ENCODE measurements at regions not wholly inside any gene's neighbourhood (a gene's known extent, or its start where the extent isn't known, plus 50 kb on each side); places are given as distances from the start of the nearest gene placed in this dataset.
"Not testable (repeated sequence)": the region's sequence is repeated elsewhere in the genome, so short reads cannot be mapped to it uniquely, and the experiment has no call there.

DNA sequence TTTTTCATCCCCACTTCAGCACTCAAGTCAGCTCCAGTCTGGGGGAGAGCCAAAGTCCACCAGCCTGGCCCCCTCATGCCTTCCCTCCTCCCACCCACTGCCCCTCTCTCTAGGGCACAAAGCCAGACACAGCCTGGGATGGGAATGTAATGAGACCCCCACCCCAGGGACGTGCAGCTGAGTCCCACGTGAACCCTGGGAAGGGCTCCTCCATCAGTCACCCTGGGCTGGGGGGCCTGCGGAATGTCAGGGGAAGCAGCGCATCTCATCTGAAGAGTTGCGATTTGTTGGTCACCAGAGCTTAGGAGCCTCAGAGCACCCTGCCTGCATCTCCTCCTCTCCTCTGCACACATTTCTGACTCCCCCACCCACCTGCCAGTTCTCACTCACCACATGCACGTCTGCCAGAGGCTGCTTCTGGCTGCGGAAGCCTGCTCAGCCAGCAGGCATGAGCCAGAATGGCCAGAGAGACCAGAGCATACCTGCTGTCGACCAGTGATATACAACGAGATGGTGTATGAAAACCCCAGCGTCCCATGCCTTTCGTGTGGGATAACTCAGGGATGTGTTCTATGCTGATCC, 167.1 kb upstream of the TOP1 start:
- no peak for DNase-seq

DNA sequence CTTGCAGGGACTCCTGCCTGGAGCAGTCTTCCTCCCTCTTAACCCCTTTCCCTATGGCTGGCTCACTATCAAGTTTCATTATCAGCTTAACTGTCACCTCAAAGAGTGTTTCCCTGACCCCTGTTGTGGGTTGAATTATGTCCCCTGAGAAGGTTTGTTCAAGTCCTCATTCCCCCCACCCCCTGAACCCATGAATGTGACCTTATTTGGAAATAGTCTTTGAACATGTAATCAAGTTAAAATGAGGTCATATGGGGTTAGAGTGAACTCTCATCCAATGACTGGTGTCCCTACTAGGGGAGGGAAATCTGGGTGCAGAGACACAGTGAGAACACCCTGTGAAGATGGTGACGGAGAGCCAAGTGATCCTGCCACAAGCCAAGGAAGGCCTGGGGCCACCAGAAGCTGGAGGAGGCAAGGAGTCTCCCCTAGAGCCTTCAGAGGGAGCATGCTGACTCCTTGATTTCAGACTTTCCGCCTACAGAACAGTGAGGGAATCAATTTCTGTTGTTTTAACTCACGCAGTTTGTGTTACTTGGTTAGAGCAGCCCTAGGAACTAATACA, 165.2 kb upstream of the TOP1 start:
- no peak for DNase-seq

- DNase-seq, result no peak
Measured at GRCh38 chr20:40864470-40864869, 164.2 kb upstream of the TOP1 start.

GRCh38 chr20:40865095-40865494, 163.5 kb upstream of the TOP1 start:
- DNase-seq, result no peak

GRCh38 chr20:40866056-40866455, 162.6 kb upstream of the TOP1 start:
- no peak for DNase-seq

GRCh38 chr20:40868551-40869217, 159.9 kb upstream of the TOP1 start:
- no peak for DNase-seq

- no peak for DNase-seq
Measured at GRCh38 chr20:40869218-40870147, 159.1 kb upstream of the TOP1 start.

DNA sequence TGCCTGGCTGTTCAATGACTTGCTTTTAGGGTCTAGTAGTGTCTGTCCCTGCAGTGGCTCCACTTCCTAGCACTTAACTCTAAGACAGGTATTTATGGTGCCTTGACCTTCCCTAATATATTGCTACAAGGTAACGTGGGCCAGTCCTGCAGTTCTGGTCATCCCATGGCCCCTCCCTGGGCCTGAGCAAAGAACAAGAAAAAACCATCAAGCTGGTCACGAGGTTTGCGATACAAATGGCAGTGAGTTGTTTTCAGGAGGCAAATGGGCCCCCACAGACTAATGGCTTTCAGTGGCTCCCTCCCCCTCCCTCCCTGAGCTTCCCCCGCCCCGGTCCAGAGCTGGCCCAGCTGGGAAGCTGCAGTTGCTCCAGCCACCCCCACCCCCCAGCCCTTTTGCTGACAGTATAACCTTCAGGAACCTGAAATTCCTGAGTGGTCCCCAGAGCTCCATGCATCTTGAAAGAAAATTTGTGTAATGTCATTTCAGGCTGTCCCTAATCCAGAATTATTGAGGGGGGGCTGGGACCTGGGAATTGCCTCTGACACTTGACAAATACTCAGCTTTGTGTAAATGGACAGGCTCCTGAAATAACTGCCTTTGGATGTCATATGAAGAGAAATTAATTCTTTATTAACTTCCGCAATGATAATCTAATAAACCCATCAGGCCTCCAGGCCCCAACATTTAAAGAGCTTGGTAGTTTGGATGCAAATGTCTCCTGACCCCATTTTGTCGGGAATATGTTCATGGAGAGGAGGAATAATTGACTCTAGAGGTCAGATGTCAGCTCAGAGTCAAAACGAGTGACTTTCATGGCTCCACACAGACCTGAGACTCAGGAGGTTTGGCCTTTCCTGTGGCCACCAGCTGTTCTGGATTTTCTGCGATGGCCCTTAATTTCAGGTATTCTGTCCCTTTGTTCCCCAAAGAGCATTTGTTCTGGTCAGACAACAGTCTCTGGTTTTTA, 153.2 kb upstream of the TOP1 start:
- no peak for DNase-seq

DNA sequence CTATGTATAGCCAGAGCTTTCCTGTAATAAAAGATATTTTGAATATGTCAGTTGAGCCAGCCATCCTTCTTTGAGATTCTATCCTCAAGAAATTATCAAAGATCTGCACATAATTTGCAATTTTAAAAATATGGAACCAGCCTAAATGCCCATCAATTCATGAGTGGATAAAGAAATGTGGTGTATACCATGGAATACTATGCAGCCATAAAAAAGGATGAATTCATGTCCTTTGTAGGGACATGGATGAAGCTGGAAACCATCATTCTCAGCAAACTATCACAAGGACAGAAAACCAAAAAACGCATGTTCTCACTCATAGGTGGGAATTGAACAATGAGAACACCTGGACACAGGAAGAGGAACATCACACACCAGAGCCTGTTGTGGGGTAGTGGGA, 150.5 kb upstream of the TOP1 start:
- not testable (repeated sequence) for DNase-seq

- peak; percentile 62 to 65 for DNase-seq
Measured at GRCh38 chr20:40880063-40880728, 148.4 kb upstream of the TOP1 start.

DNA sequence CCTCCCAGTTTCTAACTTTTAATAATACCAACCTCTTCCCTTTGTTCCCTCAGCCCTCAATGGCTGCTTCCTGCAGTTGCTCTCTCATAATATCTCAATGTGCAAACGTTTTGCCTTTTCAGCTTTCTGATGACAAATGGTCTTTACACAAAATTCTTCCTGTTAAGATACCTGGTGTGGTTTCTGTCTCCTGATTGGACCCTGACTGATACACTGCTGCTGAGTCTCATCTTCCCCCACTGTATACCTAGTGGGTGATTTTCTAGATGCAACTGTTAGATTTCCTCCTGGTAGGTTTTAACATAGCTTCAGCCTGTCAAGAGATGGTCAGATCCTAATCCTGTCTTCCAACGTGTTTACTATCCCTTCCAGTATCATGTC, 147.9 kb upstream of the TOP1 start:
- no peak for DNase-seq

GRCh38 chr20:40882152-40882551, 146.5 kb upstream of the TOP1 start:
- peak; percentile 66 to 76 for DNase-seq

DNA sequence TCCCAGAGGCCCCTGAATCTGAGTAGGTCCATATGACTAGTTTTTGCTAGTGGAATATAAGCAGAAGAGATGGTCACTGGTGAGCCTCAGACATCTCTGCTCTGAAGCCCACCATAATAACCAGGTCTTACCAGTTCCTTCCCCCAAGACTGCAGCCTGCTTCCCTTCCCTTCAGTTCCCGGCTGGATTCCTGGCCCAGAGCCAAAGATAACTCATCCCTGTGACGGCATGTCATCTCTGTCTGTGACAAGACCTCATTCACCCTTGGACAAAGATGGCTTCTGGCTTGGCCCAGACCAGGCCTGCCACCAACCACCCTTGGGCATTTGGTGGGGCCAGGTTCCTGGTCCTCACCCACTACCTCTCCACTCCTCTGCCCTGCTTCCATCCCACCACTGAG, 145.5 kb upstream of the TOP1 start:
- no peak for DNase-seq

GRCh38 chr20:40887105-40887504, 141.5 kb upstream of the TOP1 start:
- DNase-seq, result no peak

- DNase-seq, result not testable (repeated sequence)
Measured at GRCh38 chr20:40889266-40889665, 139.4 kb upstream of the TOP1 start.

DNA sequence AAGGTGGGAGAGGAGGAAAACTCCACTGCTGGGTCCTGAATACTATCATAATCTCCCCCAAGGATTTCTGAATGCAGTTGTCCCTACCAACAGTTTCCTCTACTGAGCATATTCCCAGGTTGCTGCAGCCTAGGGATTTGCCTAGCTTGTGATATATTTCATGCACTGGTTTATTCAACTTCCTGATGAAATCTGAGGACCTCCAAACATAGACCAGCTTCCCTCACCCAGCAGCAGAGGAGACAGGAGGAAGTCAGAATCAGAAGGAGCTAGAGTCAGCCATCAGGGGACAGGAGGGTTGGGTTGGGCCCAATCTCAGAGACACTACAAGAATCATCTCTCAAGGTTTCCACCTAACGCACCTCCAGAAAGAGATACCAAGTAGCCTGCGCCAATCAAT, 138.4 kb upstream of the TOP1 start:
- no peak for DNase-seq

DNA sequence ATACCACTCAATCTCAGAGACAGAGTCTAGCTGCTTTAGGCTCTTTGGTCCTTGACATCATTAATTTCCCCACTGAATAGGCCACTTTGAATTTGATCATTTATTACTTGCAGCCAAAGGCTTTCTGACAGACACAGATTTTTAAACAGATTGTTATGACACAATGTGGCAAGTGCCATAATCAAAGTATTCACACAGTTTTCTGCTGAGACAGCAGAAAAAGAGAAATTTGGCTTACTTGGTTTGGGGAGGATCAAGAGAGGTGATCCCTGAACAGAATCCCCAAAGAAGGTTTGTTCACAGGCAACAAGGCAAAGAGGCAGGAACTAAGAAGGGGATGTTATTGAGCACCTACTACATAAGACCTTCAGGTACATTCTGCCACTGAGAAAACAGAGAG, 138.0 kb upstream of the TOP1 start:
- DNase-seq, result no peak

DNA sequence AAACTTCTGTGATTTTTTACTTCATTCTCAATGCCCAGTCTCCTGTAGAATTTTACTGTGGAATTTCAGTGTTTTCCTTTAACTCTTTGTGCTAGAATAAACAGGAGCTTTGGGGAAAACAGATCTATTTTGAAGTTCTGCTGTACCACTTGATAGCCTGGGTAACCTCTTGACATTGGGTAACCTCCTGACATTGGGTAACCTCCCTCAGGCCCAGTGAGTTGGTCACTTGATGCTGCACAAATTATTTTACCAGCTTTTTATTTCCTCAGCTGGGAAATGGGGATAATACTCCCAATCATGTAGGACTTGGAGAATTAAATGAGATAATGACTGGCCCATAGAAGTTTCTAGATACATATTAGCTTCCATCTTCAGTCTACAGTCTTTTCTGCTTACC, 137.3 kb upstream of the TOP1 start:
- DNase-seq, result peak; percentile 9 to 13

DNA sequence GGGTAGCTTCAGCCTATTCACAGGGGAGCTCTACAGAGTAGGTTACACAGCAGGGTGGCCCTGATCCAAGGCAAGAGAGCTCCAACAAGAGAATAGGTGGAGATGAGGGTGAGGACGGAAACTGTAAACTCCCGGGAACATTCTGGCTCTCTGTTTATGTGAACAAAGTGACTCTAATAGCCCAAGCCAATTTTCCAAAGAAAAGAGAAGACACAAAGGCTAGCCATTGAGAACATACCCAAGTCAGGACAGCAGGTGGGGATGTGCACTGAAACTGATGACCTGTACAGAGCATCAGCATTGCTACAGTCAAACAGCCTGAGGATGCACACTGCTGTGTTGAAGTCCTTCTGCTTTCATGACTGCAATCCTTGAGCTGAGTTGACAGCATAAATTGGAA, 136.0 kb upstream of the TOP1 start:
- peak in 1 of 2 experiments; percentile 7 for DNase-seq

DNA sequence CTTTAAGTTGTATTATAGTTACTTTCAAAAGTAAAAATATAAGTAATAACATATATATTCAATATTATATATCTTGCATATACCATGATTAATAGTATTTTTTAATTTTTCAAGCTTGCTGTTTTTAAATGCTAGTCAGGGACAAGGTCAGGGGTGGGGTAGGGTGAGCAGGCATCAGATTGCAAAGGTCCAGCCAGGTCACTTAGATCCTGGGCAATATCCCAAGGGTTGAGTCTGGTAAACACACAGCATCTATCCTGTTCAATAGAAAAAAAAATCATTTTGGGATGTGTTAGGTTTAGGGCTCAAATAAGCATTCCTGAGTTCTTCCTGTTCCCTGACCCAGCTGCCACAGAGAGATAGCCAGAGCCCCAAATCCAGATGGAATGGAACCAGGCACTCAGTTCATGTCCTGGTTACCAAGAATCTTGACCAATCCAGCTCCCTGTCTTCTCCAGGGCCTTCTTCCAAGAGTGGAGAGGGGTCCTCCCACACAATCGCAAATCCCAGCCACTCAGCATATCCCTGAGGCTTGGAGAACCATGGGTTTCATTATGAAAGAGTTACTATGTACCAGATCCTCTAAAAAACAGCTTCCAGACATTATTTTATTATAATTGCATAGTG, 134.9 kb upstream of the TOP1 start:
- no peak for DNase-seq

DNA sequence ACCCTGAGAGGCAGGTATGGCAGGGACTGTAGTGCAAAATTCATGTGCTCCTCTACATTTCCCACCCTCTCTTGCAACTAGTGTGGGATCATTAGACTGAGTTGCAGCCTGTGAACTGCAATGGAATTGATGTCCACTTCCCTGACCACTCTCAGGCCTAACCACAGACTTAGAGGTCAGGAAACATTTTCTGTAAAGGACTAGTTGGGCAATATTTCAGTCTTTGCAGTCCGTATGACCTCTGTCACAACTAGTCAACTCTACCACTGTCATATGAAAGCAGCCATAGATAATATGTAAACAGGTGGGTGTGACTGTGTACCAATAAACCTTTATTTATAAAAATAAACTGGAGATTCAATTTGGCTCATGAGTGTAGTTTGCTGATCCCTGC, 134.4 kb upstream of the TOP1 start:
- peak; percentile 37 to 50 for DNase-seq
